OCI-LY7 (cell line): ENCODE measurements at regions not wholly inside any gene's neighbourhood (a gene's known extent, or its start where the extent isn't known, plus 50 kb on each side); places are given as distances from the start of the nearest gene placed in this dataset.

Source experiments
- BruUV-seq: library from RNA; stranded (reverse); fragments of 400-500 nt; replicated peaks from 2 replicates; lab custom pipeline; 2021; lab: Mats Ljungman, UMichigan
- CTCF ChIA-PET: fragments of 300-600 bp; sonication (Branson Sonifier 250); formaldehyde crosslinking; loops from one replicate; lab custom pipeline; 2022; ENCODE audit warnings: antibody characterized with exemption; ENCODE audit not compliant: unreplicated experiment; lab: Charles Lee
- POLR2A ChIA-PET: fragments of 300-600 bp; sonication (Branson Sonifier 250); formaldehyde crosslinking; loops from one replicate; lab custom pipeline; 2022; ENCODE audit warnings: antibody characterized with exemption; lab: Charles Lee
- DNase-seq: peaks from one replicate; pipeline ENCODE4 v3.0.0-alpha.2; 2015; ENCODE audit warnings: low spot score
- H2AFZ ChIP-seq: fragments of 200-600 bp; sonication (generic), shearing (Covaris generic); 2 replicates; pipeline ENCODE4 v1.6.1; 2014; ENCODE audit warnings: mild to moderate bottlenecking, antibody characterized with exemption, low read length, moderate library complexity
- H3K27ac ChIP-seq: fragments of 200-600 bp; sonication (generic); 2 replicates; pipeline ENCODE4 v1.5.1; 2014; ENCODE audit warnings: mixed run types, low read depth, mild to moderate bottlenecking, moderate library complexity, low read length, inconsistent platforms; ENCODE audit not compliant: poor library complexity, severe bottlenecking
- H3K36me3 ChIP-seq: fragments of 200-600 bp; sonication (generic); 2 replicates; pipeline ENCODE4 v1.6.1; 2014; ENCODE audit warnings: mild to moderate bottlenecking, antibody characterized with exemption, low read length, moderate library complexity, mixed read lengths; ENCODE audit not compliant: insufficient read depth
- H3K4me1 ChIP-seq: fragments of 200-600 bp; sonication (generic); 2 replicates; pipeline ENCODE4 v1.5.1; 2014; ENCODE audit warnings: mild to moderate bottlenecking, low read length; ENCODE audit not compliant: insufficient read depth, poor library complexity, severe bottlenecking
- H3K4me2 ChIP-seq: fragments of 200-600 bp; sonication (generic); 2 replicates; pipeline ENCODE4 v1.6.1; 2014; ENCODE audit warnings: mild to moderate bottlenecking, low read length
- H3K4me3 ChIP-seq: fragments of 200-600 bp; sonication (generic); 2 replicates; pipeline ENCODE4 v1.5.1; 2014; ENCODE audit warnings: mild to moderate bottlenecking, low read depth, low read length; ENCODE audit not compliant: poor library complexity, severe bottlenecking
- H3K79me2 ChIP-seq: fragments of 200-600 bp; sonication (generic); 2 replicates; pipeline ENCODE4 v1.6.1; 2016; ENCODE audit warnings: low read depth, mild to moderate bottlenecking, low read length, moderate library complexity, mixed read lengths; ENCODE audit not compliant: insufficient read depth
- H3K9me2 ChIP-seq: fragments of 200-600 bp; sonication (generic); 2 replicates; pipeline ENCODE4 v1.6.1; 2016; ENCODE audit warnings: mild to moderate bottlenecking, low read length, mixed read lengths; ENCODE audit not compliant: insufficient read depth
- H3K9me3 ChIP-seq: fragments of 200-600 bp; sonication (generic); 2 replicates; pipeline ENCODE4 v1.6.1; 2014; ENCODE audit warnings: mild to moderate bottlenecking, mixed run types, low read length, mixed read lengths
- H4K20me1 ChIP-seq: fragments of 200-600 bp; sonication (generic); 2 replicates; pipeline ENCODE4 v1.6.1; 2014; ENCODE audit warnings: mild to moderate bottlenecking, antibody characterized with exemption, low read length, moderate library complexity, mixed read lengths; ENCODE audit not compliant: insufficient read depth
- EZH2phosphoT487 ChIP-seq: fragments of 200-600 bp; sonication (generic); IDR thresholded peaks from 2 replicates; pipeline ENCODE4 v1.6.1; 2018; ENCODE audit warnings: low read depth, borderline replicate concordance, mild to moderate bottlenecking, mixed run types, antibody characterized with exemption, low read length, moderate library complexity, mixed read lengths
- intact Hi-C: fragments of 100-400 bp; cut with micrococcal nuclease; formaldehyde crosslinking; loops from one replicate; pipeline ENCODE4 v1.10.0; 2022; ENCODE audit not compliant: unreplicated experiment
- TF ChIP-seq, protein P1 (sequence below): fragments of 200-600 bp; sonication (generic); conservative IDR thresholded peaks from 2 replicates; pipeline ENCODE4 v1.5.1; 2014; ENCODE audit warnings: mild to moderate bottlenecking, antibody characterized with exemption, low read length, moderate library complexity, mixed read lengths

DNA sequence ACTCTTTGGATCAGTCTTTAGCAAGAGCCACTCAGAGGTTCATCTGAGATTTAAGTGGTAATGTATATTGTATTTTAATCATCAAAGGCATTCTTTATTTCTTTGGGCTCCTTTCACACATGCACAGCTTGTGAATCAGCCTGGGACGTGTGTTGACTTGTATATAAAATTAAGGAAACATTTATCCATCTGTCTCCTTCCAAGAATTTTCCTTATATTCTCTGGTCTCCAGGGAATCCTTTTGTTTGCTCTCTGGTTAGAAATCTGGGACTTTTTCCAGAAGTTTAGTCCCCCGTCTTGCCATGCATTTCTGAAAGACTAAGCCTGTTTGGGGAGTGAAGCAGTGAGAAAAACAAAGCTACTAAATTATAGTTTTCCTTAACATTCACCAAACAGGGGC lies 212.3 kb downstream of the DCAF12L2 start:
- CTCF ChIA-PET: no interaction called here

DNA sequence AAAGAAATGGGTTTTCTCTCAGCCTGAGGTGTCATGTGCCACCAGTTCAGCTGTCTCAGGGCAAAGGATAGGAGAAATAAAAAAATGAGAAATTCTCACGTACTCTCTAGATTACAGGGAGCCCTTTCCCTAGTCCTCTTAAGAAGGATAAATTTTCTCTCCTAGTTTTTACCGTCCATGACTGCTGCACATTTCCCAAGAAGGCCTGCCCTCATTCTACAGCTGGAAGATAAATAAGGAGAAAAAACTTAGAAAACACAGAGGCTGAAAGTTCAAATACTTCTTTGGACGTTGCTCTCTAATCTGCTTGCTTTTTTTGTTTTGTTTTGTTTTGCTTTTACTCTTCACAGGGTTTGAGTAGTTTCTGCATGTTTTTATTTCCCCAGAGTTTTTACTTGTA lies 211.9 kb downstream of the DCAF12L2 start:
- CTCF ChIA-PET: no interaction called here
- intact Hi-C loops: no loop called here
- Histone ChIP-seq H3K4me3 (no peak overlapping the region), H3K9me3 (no peaks in the 10 kb centered on the region), H3K4me1 (no peaks in the 10 kb centered on the region), H3K9me2 (no peaks in the 10 kb centered on the region), H3K36me3 (no peaks in the 10 kb centered on the region), H3K27ac (no peak overlapping the region), H2AFZ (no peak overlapping the region), H4K20me1 (no peaks in the 10 kb centered on the region), H3K4me2 (no peak overlapping the region), H3K79me2 (no peaks in the 10 kb centered on the region)
- DNase-seq: no peak
- TF ChIP-seq, protein P1, sequence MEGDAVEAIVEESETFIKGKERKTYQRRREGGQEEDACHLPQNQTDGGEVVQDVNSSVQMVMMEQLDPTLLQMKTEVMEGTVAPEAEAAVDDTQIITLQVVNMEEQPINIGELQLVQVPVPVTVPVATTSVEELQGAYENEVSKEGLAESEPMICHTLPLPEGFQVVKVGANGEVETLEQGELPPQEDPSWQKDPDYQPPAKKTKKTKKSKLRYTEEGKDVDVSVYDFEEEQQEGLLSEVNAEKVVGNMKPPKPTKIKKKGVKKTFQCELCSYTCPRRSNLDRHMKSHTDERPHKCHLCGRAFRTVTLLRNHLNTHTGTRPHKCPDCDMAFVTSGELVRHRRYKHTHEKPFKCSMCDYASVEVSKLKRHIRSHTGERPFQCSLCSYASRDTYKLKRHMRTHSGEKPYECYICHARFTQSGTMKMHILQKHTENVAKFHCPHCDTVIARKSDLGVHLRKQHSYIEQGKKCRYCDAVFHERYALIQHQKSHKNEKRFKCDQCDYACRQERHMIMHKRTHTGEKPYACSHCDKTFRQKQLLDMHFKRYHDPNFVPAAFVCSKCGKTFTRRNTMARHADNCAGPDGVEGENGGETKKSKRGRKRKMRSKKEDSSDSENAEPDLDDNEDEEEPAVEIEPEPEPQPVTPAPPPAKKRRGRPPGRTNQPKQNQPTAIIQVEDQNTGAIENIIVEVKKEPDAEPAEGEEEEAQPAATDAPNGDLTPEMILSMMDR: no peak
- TF ChIP-seq EZH2phosphoT487: no peak
- POLR2A ChIA-PET: no interaction called here
- no TSS peak for BruUV-seq

More for the DNA sequence above, 212.3 kb downstream of the DCAF12L2 start:
- TF ChIP-seq, protein P1: no peak
- TF ChIP-seq EZH2phosphoT487: no peak
- H4K20me1 ChIP-seq: no peaks in the 10 kb centered on the region
- no peak overlapping the region for H3K4me2 ChIP-seq
- no peak for DNase-seq
- no peaks in the 10 kb centered on the region for H3K79me2 ChIP-seq
- H3K4me1 ChIP-seq: no peaks in the 10 kb centered on the region
- H3K27ac ChIP-seq: no peak overlapping the region
- no peaks in the 10 kb centered on the region for H3K9me2 ChIP-seq
- no peaks in the 10 kb centered on the region for H3K36me3 ChIP-seq
- POLR2A ChIA-PET: no interaction called here
- BruUV-seq: no TSS peak
- H2AFZ ChIP-seq: no peak overlapping the region
- H3K4me3 ChIP-seq: no peak overlapping the region
- no peaks in the 10 kb centered on the region for H3K9me3 ChIP-seq
- intact Hi-C loops: no loop called here

DNA sequence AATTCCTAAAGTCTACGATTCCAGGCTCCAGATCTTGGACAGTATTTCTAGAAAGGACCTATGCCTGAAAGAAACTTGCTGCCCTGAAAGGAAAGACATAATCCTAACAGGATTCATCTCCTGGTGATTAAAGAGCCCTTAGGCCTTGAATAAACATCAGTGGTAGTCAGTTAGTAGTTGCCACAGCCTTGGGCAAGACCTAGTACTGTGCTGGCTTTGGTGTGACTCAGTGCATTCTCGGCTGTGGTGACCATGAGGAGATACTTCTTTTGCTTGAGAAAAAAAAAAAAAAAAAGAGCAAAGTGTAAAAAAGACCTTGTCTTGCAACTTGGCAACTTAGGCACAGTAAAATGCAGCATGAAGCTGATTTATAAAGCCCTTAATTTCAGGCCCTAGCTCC lies 188.2 kb downstream of the DCAF12L2 start:
- H3K9me3 ChIP-seq: no peaks in the 10 kb centered on the region
- no peaks in the 10 kb centered on the region for H3K4me1 ChIP-seq
- H3K9me2 ChIP-seq: no peaks in the 10 kb centered on the region
- no TSS peak for BruUV-seq
- no peak overlapping the region for H2AFZ ChIP-seq
- H3K36me3 ChIP-seq: no peaks in the 10 kb centered on the region
- intact Hi-C loops: no loop called here
- ChIA-PET CTCF (no interaction called here), POLR2A (no interaction called here)
- no peaks in the 10 kb centered on the region for H4K20me1 ChIP-seq
- DNase-seq: no peak
- H3K79me2 ChIP-seq: no peaks in the 10 kb centered on the region
- H3K4me3 ChIP-seq: no peak overlapping the region
- no peak for TF ChIP-seq EZH2phosphoT487
- TF ChIP-seq, protein P1: no peak
- H3K27ac ChIP-seq: no peak overlapping the region
- no peak overlapping the region for H3K4me2 ChIP-seq
